Astrocyte (in vitro differentiated cells and primary cell): ENCODE measurements at regions not wholly inside any gene's neighbourhood (a gene's known extent, or its start where the extent isn't known, plus 50 kb on each side); places are given as distances from the start of the nearest gene placed in this dataset.

Experiments used
- CTCF ChIP-seq: IDR thresholded peaks from 2 replicates; pipeline ENCODE4 v1.5.1; 2011; ENCODE audit warnings: low read depth, mild to moderate bottlenecking, inconsistent platforms, low read length, moderate library complexity; ENCODE audit not compliant: insufficient read depth
- EZH2 ChIP-seq: IDR thresholded peaks from 2 replicates; pipeline ENCODE4 v1.6.1; 2012; ENCODE audit warnings: mild to moderate bottlenecking, low read length, inconsistent platforms; ENCODE audit not compliant: insufficient read depth

- TF ChIP-seq CTCF: no peak
- no peak for TF ChIP-seq EZH2
Measured at GRCh38 chr13:89966524-89966923, 1381.0 kb upstream of the MIR17HG start.
